ENCODE measurements at regions not wholly inside any gene's neighbourhood (a gene's known extent, or its start where the extent isn't known, plus 50 kb on each side); places are given as distances from the start of the nearest gene placed in this dataset.
"Not testable (repeated sequence)": the region's sequence is repeated elsewhere in the genome, so short reads cannot be mapped to it uniquely, and the experiment has no call there.

DNA sequence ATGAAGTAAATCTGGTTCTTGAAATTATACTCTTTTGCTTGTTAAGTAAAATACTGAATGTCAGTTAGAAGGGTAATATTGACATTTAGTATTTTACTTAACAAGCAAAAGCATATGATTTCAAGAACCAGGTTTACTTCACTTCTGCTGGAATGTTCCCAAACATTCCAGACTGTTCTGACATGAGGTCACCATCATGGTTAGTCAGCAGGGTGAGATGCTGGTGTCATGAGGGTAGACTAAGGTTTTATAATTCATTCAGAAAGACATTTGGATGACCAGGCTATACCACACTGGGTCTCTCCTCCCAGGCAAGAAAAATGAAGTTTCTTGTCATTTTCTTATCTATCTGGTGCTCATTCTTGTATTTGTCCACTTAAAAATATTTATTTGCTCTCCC lies 414.4 kb upstream of the MMS22L start:
- DNase-seq: no peak

- no peak for DNase-seq
These were observed 418.8 kb upstream of the MMS22L start for GRCh38 chr6:97701801-97702200.

- DNase-seq: no peak
These were observed 419.2 kb upstream of the MMS22L start for GRCh38 chr6:97702248-97702647.

- DNase-seq: no peak
These were observed 420.6 kb upstream of the MMS22L start for GRCh38 chr6:97703661-97704060.

DNA sequence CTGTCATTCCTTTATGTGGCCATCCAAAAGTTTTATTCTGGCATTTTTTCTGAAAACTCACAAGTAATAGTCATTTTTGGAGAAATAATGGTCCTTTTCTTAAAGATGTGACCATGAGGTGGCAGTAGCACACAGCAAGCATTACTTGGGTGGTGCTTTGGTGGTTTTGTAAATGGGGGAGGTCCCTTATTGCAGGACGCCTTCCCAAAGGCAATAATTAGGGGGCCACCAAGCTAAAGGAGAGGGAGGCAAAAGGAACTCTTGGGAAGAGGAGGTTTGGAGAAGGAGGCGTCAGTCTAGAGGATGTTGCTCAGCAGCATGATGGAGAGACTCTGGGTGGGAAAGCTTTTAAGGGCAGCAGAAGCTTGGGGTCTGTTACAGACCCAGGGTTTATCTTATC lies 422.6 kb upstream of the MMS22L start:
- no peak for DNase-seq

DNA sequence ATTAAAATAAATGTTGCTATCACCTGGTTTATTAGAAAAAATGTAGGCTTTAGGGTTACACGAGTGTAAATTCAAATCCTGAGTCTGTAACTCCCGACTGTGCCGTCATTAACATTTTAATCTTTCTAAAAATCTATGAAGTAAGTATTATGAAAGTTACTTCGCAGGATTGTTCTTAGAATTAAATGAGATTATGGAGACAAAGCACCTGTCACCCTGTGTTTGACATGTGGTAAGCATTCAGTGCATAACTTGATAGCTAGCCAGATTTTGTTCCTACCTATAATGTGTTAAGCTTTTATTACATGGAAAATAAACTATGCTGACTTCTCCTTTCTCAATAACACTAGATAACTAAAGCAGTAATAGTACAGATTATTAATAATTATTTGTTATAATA lies 429.7 kb upstream of the MMS22L start:
- no peak for DNase-seq

DNA sequence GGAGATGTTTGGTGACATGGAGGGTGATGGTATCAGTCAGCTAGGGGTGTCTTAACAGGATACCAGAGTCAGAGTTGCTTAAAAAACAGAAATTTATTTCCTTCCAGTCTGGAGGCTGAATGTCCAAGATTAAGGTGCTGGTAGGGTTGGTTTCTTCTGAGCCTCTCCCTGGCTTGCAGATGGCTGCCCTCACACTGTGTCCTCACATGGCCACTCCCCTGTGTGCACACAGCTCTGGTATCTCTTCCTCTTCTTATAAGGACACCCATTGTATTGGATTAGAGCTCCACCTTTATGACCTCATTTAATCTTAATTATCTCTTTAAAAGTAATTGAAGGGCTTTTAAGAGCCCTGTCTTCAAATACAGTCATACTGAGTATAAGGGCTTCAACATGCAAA lies 431.8 kb upstream of the MMS22L start:
- no peak for DNase-seq

DNA sequence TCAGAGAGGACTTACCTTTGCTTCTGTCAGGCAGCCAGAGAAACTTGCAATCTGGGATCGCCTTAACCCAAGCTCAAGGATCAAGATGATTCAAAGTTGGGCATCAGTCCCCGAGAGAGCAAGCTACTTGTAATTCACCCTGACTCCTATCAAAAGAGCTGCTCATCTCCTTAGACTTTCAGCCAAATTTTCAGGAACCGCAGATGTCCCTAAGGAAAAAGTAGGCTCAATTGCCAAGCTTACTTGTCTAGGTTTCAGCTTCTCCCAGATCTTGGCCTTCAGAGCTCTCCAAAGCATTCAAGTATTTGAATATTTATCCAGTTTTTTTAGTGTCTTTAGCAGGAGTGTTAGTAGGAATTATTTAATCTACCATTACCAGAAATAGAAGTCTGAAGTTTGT lies 434.1 kb upstream of the MMS22L start:
- no peak for DNase-seq

DNA sequence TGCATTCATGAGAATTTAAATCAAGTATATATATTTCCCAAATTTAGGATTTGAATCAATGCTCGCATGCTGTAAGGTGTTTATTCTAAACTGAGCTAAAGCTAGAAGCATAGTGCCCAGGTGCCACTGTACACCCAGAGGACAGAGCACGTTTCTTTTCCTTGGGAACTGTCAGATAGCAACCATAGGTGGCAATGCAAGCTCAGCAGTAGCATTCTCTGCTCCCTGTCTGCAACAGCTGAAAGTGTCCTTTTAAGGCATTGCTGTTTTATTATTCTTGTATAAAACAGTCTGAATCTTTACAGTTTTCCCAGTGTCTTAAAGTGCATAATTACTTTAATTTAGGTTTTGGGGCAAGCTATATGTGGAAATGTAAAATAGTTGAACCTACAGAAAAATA lies 443.4 kb upstream of the MMS22L start:
- DNase-seq: no peak

DNA sequence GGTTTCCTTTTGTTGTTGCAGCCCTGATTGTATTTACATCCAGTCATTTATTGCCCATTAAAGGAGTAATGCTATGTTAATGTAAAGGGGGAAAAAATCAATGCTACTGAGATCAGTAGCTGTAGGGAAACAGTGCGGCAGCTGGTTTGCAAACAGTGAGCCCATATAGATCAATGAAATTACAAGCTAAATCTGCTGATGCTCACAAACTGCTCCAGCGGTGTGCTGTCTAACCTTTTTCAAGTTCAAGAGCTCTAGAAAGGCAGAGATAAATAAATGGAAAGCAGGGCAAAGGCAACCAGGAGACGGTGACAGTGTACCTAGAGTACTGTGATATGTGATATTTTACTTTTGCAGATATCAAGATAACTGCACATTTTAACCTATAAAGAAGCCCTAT lies 449.0 kb upstream of the MMS22L start:
- no peak for DNase-seq

GRCh38 chr6:97757575-97757974 lies 474.6 kb upstream of the MMS22L start:
- DNase-seq: no peak

- DNase-seq: no peak
These were observed 482.4 kb upstream of the MMS22L start for GRCh38 chr6:97765461-97765860.

DNA sequence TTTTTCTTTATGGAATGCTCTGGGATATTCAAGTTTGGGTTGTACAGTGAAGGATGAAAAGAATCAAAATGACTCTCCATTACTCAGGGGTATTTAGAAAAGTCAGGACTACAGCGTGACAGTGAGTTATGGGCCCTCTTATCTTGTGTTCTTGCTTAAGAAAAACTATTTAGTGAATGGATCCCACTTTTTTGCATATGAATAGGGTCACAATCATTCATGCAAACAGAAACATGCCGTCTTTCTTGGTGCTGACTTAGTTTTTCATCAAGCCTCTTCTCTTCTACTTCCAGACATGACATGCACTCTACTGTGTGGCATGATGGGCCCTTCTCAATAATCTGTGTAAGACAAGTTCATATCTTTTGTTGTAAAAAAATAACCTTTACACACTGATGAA lies 488.4 kb upstream of the MMS22L start:
- DNase-seq: no peak

GRCh38 chr6:97775012-97775411 lies 492.0 kb upstream of the MMS22L start:
- no peak for DNase-seq

DNA sequence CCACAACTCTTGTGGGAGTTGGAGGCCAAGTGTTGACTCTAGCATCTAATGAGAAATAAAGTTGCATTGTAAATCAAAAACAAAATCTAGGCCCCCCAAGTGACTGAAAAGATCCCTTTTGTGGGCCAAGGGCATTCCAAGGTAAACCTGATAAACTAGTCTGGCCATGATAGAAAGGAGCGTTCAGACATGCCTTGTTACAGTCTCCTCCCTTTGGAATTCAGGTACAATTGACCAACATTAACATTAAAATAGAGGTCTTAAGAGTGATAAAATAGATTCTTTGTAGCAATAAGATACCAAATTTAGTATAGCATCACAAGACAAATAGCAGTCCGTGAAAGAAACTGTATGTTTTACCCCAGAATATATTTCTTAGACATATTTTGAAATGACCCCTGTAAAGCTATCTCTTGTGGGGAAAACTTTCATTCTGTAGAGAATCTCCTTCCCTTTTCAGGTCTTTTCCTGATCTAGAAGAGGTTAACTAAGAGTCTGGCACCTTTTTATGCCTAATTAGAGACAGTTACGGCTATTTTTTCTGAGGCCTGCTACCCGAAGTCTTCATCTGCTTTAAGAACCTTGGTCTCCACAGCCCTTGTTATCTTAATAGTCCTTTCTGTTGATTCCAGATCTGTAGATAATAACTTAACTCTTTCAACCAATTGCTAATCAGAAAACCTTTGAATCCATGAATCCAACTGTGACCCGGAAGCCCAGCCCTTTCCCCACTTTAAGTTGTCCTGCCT lies 495.4 kb upstream of the MMS22L start:
- no peak for DNase-seq

GRCh38 chr6:97779039-97779766 lies 496.2 kb upstream of the MMS22L start:
- DNase-seq: not testable (repeated sequence)

DNA sequence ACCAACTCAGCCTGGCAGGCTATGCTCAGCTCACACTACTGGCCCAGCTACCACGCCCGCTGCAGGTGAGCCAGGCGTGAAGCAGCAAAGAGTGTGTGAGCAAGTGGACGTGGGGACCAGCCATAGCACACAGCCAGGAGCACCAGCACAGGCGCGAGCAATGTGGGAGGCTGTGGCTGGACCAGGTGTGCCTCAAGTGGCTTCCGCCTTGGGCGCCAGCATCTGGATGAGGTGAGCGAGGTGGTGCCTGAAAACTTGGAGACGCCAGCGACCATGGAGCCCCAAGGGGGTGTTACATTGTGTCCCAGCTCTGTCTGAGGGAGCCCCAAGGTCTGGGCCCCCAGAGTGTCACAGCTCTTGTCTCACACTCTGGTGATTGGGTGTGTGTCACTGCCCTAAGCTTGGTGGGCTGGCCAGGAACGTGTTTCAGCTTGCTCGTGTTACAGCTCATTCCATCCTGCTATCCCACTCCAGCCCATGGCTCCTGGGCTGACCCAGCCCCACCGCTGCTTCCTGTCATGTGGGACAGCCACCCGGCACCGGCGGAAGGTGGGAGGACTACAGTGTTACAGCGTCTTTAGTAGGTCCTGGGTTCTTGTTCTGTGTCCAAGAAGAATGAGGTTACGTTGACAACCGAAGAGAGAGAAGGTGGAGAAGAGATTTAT lies 508.0 kb upstream of the MMS22L start:
- DNase-seq: no peak

GRCh38 chr6:97805596-97805995 lies 522.6 kb upstream of the MMS22L start:
- DNase-seq: no peak

GRCh38 chr6:97812940-97813339 lies 529.9 kb upstream of the MMS22L start:
- DNase-seq: no peak

DNA sequence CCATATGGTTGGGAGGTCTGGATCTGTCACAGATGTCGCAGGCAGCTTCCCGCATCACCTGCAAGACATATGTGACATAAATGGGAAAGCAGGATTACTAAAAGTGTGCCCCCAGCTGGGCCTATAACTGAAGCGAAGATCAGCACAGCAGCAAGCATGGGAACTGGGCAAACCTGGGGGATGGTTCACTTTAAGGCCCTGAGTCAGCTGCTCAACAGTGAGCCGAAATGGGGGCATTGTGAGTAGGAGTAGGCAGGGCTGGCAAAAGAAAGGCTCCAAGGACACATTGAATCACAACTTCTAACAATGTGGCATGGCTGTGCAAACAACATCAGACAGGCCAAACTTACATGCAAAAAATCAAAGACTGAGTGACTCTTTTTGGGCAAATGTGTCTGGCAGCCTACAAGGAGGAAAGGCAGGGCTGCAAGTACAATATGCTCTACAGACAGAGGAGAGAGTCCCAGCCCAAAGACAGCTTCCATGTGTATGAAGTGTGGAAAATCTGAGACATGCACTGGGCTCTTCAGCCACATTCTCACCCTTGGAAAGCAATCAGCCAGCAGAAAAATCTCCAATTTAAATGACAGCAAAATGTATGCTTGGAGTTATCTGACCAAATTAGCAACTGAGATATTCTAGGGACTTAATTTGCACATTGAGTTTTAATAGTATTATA lies 531.0 kb upstream of the MMS22L start:
- DNase-seq: no peak

GRCh38 chr6:97815301-97815812 lies 532.3 kb upstream of the MMS22L start:
- DNase-seq: no peak

DNA sequence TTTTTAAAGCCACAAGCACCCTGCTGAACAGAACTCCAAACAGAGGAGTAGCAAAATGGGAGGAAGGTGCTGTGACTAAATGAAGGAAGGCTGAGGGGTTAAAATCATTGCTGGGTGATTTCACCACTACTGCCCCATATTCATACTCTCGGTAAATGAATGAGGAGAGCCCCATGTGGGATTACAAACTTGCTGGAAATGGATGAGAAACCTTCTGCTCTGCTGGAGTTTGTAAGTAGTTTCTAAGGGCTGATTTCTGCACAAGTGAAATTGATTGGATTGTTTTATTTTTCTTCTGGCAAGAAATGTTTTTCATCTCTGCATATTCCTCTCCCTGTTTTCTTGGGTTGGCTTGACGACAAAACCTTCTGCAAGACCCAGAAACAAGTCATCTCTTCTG lies 533.5 kb upstream of the MMS22L start:
- DNase-seq: no peak

- DNase-seq: no peak
These were observed 536.7 kb upstream of the MMS22L start for GRCh38 chr6:97819710-97820109.

Data from CD4-positive, alpha-beta T cell treated with Interferon gamma for 1 hour (primary cell).